GM12878 (cell line): ENCODE measurements at regions not wholly inside any gene's neighbourhood (a gene's known extent, or its start where the extent isn't known, plus 50 kb on each side); places are given as distances from the start of the nearest gene placed in this dataset.

Source experiments
- CBX3 ChIP-seq: fragments of 200-600 bp; sonication (generic); IDR thresholded peaks from 2 replicates; pipeline ENCODE4 v1.6.1; 2016; ENCODE audit warnings: low read depth, borderline replicate concordance
- CTCF ChIP-seq, 3 experiments: IDR thresholded peaks in 2 of 3; conservative IDR thresholded peaks in 1 of 3; 2 replicates each; pipeline ENCODE4 v1.5.1; 2011; ENCODE audit warnings: low read depth in 3 of 3, low read length in 3 of 3, mild to moderate bottlenecking in 3 of 3, control low read depth in 2 of 3, moderate library complexity in 2 of 3, inconsistent platforms in 1 of 3, mixed read lengths in 1 of 3; ENCODE audit not compliant: control insufficient read depth in 2 of 3, insufficient read depth in 1 of 3; ENCODE audit errors: extremely low read depth in 1 of 3
- EP300 ChIP-seq, 2 experiments: fragments of 150-350 bp in 1 of 2; IDR thresholded peaks; 2 replicates each; pipeline ENCODE4 v1.6.1; 2011 to 2012; ENCODE audit warnings: low read depth in 2 of 2, low read length in 2 of 2, borderline replicate concordance in 1 of 2, improper control_type of control experiment in 1 of 2, inconsistent platforms in 1 of 2; ENCODE audit not compliant: control insufficient read depth in 1 of 2
- EZH2 ChIP-seq: IDR thresholded peaks from 2 replicates; pipeline ENCODE4 v1.6.1; 2012; ENCODE audit warnings: low read depth, mild to moderate bottlenecking, control low read depth, inconsistent platforms, low read length, borderline replicate concordance; ENCODE audit not compliant: control insufficient read depth
- MAX ChIP-seq: IDR thresholded peaks from 2 replicates; pipeline ENCODE4 v1.6.1; 2012; ENCODE audit warnings: low read depth, low read length, improper control_type of control experiment
- MXI1 ChIP-seq: fragments of 150-350 bp; IDR thresholded peaks from 2 replicates; pipeline ENCODE4 v1.6.1; 2011; ENCODE audit warnings: low read depth, mild to moderate bottlenecking, inconsistent platforms, low read length, improper control_type of control experiment
- POLR2AphosphoS5 ChIP-seq: IDR thresholded peaks from 2 replicates; pipeline ENCODE4 v1.6.1; 2011; ENCODE audit warnings: mild to moderate bottlenecking, low read length, inconsistent platforms
- RB1 ChIP-seq: fragments of 450-650 bp; formaldehyde crosslinking; IDR thresholded peaks from 2 replicates; pipeline ENCODE4 v1.6.1; 2017; ENCODE audit warnings: mild to moderate bottlenecking, borderline replicate concordance
- REST ChIP-seq: IDR thresholded peaks from 2 replicates; pipeline ENCODE4 v1.6.1; 2012; ENCODE audit warnings: mild to moderate bottlenecking, low read depth, low read length
- SP1 ChIP-seq: IDR thresholded peaks from one replicate; pipeline ENCODE4 v1.6.1; 2011; ENCODE audit warnings: low read depth, low read length
- TCF3 ChIP-seq: IDR thresholded peaks from 2 replicates; pipeline ENCODE4 v1.6.1; 2012; ENCODE audit warnings: low read depth, mild to moderate bottlenecking, low read length, borderline replicate concordance; ENCODE audit not compliant: insufficient read depth
- ZBTB4 ChIP-seq: fragments of 450-650 bp; formaldehyde crosslinking; IDR thresholded peaks from 2 replicates; pipeline ENCODE4 v1.4.0; 2022; ENCODE audit warnings: mild to moderate bottlenecking, moderate library complexity

DNA sequence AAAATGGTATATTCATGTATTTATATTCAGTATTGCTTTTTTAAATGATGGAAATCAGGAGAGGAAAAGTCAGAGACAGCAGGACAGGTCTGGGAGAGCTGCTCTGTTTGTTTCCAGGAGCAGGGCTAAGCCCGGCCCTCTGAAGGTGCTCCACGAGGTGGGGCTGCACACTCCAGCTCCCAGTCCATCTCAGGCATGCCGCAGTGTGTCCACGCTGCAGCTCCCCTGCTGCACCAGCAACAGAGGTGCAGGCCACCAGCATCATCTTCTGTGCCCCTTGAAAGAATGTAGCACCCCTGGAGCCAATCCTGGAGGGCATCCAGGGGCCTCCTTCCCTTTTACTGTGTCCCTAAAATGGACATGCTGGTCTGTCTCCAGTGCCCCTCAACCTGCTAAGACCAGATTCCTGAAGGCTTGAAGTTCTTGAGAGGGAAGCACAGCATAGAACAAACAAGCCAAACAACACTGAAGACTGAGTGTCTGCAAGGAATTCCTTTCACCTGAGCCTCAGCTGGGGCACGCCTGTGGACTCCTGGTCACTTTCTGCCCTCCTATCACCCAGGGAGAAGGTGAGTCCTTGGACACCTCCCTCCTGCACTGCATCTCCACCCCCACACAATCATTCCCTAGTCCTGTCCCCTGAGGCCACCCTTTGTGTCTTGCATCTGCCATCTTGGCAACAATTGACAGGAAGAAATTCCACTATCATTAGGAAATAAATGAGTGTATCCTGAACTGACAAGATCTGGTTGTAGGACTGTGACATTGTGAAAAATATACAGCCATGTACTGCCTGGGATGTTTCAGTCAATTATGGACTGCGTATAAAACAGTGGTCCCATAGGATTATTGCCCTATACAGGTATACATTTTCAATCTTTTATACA is 100.5 kb downstream of the CXCL12 start:
- TF ChIP-seq EZH2 (no peak), TCF3 (no peak), REST (no peak), CTCF (IDR thresholded peaks at IDR 0.05 in 2 of 3, conservative IDR thresholded peaks at IDR 0.05 in 1 of 3; ENCODE audit: control insufficient read depth in 2 of 3, extremely low read depth in 1 of 3, insufficient read depth in 1 of 3, low read depth in 3 of 3, low read length in 3 of 3) (no peak), EP300 (IDR thresholded peaks at IDR 0.05; ENCODE audit: borderline replicate concordance in 1 of 2, control insufficient read depth in 1 of 2, low read depth in 2 of 2, low read length in 2 of 2) (no peak), MAX (no peak), CBX3 (no peak), POLR2AphosphoS5 (no peak), ZBTB4 (CRISPR knock-in tag) (no peak), MXI1 (no peak), SP1 (no peak), RB1 (no peak)
